COLO668 (cell line): ENCODE measurements at regions not wholly inside any gene's neighbourhood (a gene's known extent, or its start where the extent isn't known, plus 50 kb on each side); places are given as distances from the start of the nearest gene placed in this dataset.
"Not testable (repeated sequence)": the region's sequence is repeated elsewhere in the genome, so short reads cannot be mapped to it uniquely, and the experiment has no call there.

Source experiments
- DNase-seq: peaks from one replicate; lab custom pipeline; 2025; ENCODE audit not compliant: unreplicated experiment; lab: John Stamatoyannopoulos, UW

GRCh38 chr6:74066168-74066871 lies 370.3 kb downstream of the CD109 start:
- DNase-seq: no peak

GRCh38 chr6:74065705-74066104 lies 369.7 kb downstream of the CD109 start:
- DNase-seq: no peak

- DNase-seq: no peak
Measured at GRCh38 chr6:74063391-74063790, 367.4 kb downstream of the CD109 start.

- DNase-seq: no peak
Measured at GRCh38 chr6:74061201-74061600, 365.2 kb downstream of the CD109 start.

- DNase-seq: no peak
Measured at GRCh38 chr6:74060354-74060753, 364.4 kb downstream of the CD109 start.

GRCh38 chr6:74058606-74059005 lies 362.6 kb downstream of the CD109 start:
- no peak for DNase-seq

- no peak for DNase-seq
Measured at GRCh38 chr6:74057326-74057725, 361.3 kb downstream of the CD109 start.

- no peak for DNase-seq
Measured at GRCh38 chr6:74054190-74054589, 358.2 kb downstream of the CD109 start.

- no peak for DNase-seq
Measured at GRCh38 chr6:74050921-74051320, 354.9 kb downstream of the CD109 start.

- no peak for DNase-seq
Measured at GRCh38 chr6:74048387-74048786, 352.4 kb downstream of the CD109 start.

GRCh38 chr6:74044417-74045096 lies 348.6 kb downstream of the CD109 start:
- no peak for DNase-seq

- no peak for DNase-seq
Measured at GRCh38 chr6:74041420-74041819, 345.4 kb downstream of the CD109 start.

- no peak for DNase-seq
Measured at GRCh38 chr6:74018825-74019224, 322.8 kb downstream of the CD109 start.

GRCh38 chr6:74015427-74015826 lies 319.4 kb downstream of the CD109 start:
- DNase-seq: no peak

GRCh38 chr6:74000666-74001490 lies 304.9 kb downstream of the CD109 start:
- no peak for DNase-seq

- DNase-seq: not testable (repeated sequence)
Measured at GRCh38 chr6:73990609-73991238, 294.7 kb downstream of the CD109 start.

- no peak for DNase-seq
Measured at GRCh38 chr6:73989428-73989827, 293.4 kb downstream of the CD109 start.

- DNase-seq: no peak
Measured at GRCh38 chr6:73985891-73986290, 289.9 kb downstream of the CD109 start.

- no peak for DNase-seq
Measured at GRCh38 chr6:73984571-73985210, 288.7 kb downstream of the CD109 start.

GRCh38 chr6:73983367-73983766 lies 287.4 kb downstream of the CD109 start:
- no peak for DNase-seq

- no peak for DNase-seq
Measured at GRCh38 chr6:73980096-73980495, 284.1 kb downstream of the CD109 start.
